OCI-LY3 (cell line): ENCODE measurements at regions not wholly inside any gene's neighbourhood (a gene's known extent, or its start where the extent isn't known, plus 50 kb on each side); places are given as distances from the start of the nearest gene placed in this dataset.

ENCODE experiments used
- CTCF ChIP-seq: fragments of 200-600, 300-600 bp; sonication (generic); IDR thresholded peaks from 2 replicates; pipeline ENCODE4 v1.5.1; 2014; ENCODE audit warnings: antibody characterized with exemption, low read length, low read depth
- EZH2phosphoT487 ChIP-seq: fragments of 200-600 bp; shearing (Covaris generic); IDR thresholded peaks from 2 replicates; pipeline ENCODE4 v1.6.1; 2018; ENCODE audit warnings: antibody characterized with exemption, mixed run types, low read depth

- no peak for TF ChIP-seq CTCF
- no peak for TF ChIP-seq EZH2phosphoT487
Observed at GRCh38 chr12:30822385-30823155, 67.8 kb upstream of the CAPRIN2 start.
